Right atrium auricular region (tissue), 2 donors: ENCODE measurements at regions not wholly inside any gene's neighbourhood (a gene's known extent, or its start where the extent isn't known, plus 50 kb on each side); places are given as distances from the start of the nearest gene placed in this dataset.
"Not testable (repeated sequence)": the region's sequence is repeated elsewhere in the genome, so short reads cannot be mapped to it uniquely, and the experiment has no call there.

Experiments used
- DNase-seq: peaks from one replicate; pipeline ENCODE4 v3.0.0-alpha.2; 2019; ENCODE audit warnings: low spot score
- H3K27ac ChIP-seq, 2 donors: fragments of 200-600 bp; sonication (generic); 1 replicate in 1 of 2; 2 replicates in 1 of 2; pipeline ENCODE4 v1.5.1; 2016 to 2019
- H3K27me3 ChIP-seq, 2 donors: fragments of 200-600 bp; sonication (generic); one replicate each; pipeline versions ENCODE4 v1.5.1 to v1.6.0; 2017 to 2019
- H3K36me3 ChIP-seq: fragments of 200-600 bp; sonication (generic); one replicate; pipeline ENCODE4 v1.5.1; 2016
- H3K4me1 ChIP-seq, 2 donors: fragments of 200-600 bp; sonication (generic); one replicate each; pipeline versions ENCODE4 v1.5.1 to v1.6.0; 2017 to 2019
- H3K4me3 ChIP-seq, 2 donors: fragments of 200-600 bp; sonication (generic); 1 replicate in 1 of 2; 2 replicates in 1 of 2; pipeline ENCODE4 v1.5.1; 2017 to 2019; ENCODE audit warnings: mild to moderate bottlenecking in 1 of 2, moderate library complexity in 1 of 2
- H3K9me3 ChIP-seq, 2 donors: fragments of 200-600 bp; sonication (generic); one replicate each; pipeline ENCODE4 v1.5.1; 2019
- TF ChIP-seq, protein P1 (sequence below), 2 donors: fragments of 200-600 bp; sonication (generic); IDR thresholded peaks; one replicate each; pipeline ENCODE4 v1.5.1; 2019; ENCODE audit warnings: antibody characterized with exemption in 2 of 2

DNA sequence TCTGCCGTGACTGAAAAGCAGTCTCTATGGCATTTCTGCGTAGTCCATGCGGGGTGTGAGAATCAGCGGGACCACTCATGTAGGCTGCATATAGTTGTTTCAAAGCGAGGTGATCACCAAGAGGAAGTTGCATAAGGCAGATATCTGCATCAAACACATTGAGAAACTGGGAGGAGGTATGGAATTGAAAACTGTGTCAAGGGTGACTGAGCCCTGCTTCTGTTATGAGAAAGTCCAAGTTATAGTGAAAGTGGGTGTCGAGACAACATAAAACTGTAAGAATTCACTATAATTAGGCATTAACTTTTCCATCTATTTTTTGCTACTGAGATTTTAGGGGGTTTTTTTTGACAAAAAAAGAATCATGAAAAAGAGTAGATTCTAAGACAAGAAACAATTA lies 109.3 kb downstream of the ZIC1 start:
- no peak overlapping the region for H3K27ac ChIP-seq
- TF ChIP-seq, protein P1, sequence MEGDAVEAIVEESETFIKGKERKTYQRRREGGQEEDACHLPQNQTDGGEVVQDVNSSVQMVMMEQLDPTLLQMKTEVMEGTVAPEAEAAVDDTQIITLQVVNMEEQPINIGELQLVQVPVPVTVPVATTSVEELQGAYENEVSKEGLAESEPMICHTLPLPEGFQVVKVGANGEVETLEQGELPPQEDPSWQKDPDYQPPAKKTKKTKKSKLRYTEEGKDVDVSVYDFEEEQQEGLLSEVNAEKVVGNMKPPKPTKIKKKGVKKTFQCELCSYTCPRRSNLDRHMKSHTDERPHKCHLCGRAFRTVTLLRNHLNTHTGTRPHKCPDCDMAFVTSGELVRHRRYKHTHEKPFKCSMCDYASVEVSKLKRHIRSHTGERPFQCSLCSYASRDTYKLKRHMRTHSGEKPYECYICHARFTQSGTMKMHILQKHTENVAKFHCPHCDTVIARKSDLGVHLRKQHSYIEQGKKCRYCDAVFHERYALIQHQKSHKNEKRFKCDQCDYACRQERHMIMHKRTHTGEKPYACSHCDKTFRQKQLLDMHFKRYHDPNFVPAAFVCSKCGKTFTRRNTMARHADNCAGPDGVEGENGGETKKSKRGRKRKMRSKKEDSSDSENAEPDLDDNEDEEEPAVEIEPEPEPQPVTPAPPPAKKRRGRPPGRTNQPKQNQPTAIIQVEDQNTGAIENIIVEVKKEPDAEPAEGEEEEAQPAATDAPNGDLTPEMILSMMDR (IDR thresholded peaks at IDR 0.05) = no peak
- H3K4me3 ChIP-seq = no peak overlapping the region
- no peaks in the 10 kb centered on the region for H3K36me3 ChIP-seq
- H3K4me1 ChIP-seq = no peaks in the 10 kb centered on the region
- no peak for DNase-seq
- no peaks in the 10 kb centered on the region for H3K27me3 ChIP-seq
- no peaks in the 10 kb centered on the region for H3K9me3 ChIP-seq

DNA sequence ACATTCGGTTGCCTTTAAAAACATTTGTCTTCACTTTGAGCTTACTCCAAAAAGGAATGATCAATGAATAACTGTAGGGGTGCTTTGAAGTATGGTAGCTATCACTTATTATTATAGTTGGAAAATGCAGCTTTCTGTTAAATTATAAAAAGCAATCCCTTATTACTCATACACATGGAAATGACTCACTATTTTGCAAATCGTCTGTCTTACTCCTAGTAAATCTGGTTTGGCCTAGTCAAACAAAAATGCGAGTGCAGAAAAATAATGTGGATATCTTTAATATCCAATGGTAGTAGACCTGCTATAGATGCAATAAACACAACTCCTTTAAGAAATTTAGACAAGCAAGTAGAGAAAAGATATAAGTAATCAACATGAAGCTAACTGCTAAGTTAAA lies 112.5 kb downstream of the ZIC1 start:
- TF ChIP-seq, protein P1 (IDR thresholded peaks at IDR 0.05) = no peak
- H3K9me3 ChIP-seq = peaks cover 0 to 4% of the 10 kb centered on the region in 2 donors
- DNase-seq = no peak
- H3K4me3 ChIP-seq = no peak overlapping the region
- no peaks in the 10 kb centered on the region for H3K27me3 ChIP-seq
- H3K4me1 ChIP-seq = no peaks in the 10 kb centered on the region
- no peaks in the 10 kb centered on the region for H3K36me3 ChIP-seq
- H3K27ac ChIP-seq = no peak overlapping the region

DNA sequence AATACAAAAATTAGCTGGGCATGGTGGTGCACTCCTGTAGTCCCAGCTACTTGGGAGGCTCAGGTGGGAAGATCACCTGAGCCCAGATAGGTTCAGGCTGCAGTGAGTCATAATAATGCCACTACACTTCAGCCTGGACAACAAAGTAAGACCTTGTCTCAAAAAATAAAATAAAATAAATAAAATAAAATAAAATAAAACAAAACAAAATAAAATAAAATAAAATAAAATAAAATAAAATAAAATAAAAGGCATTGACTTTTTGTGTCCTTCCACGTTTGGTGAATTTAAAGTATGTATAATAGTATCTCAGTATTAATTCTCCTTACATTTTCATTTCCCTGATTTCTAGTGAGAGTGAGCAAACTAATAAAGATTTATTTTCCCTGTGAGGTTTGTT lies 113.6 kb downstream of the ZIC1 start:
- H3K4me1 ChIP-seq, DNase-seq, H3K4me3 ChIP-seq, H3K27ac ChIP-seq, H3K36me3 ChIP-seq, H3K27me3 ChIP-seq: not testable (repeated sequence)
- H3K9me3 ChIP-seq = peaks cover 0 to 14% of the 10 kb centered on the region in 2 donors

DNA sequence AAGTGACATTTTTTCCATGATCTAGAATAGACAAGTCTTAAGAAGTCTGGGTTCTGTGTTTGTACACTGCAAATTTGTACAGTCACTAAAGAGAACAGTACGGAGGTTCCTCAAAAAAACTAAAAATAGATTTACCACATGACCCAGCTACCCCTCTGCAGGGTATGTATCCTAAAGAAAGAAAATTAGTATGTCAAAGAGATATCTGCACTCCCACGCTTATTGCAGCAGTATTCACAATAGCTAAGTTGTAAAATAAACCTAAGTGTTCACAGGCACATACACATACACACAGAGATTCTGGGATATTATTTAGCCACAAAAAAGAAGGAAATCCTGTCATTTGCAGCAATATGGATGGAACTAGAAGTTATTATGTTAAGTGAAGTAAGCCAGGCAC lies 120.4 kb downstream of the ZIC1 start:
- no peak for DNase-seq
- Histone ChIP-seq H3K36me3 (no peaks in the 10 kb centered on the region), H3K4me1 (no peaks in the 10 kb centered on the region), H3K27me3 (no peaks in the 10 kb centered on the region), H3K27ac (no peak overlapping the region), H3K4me3 (no peak overlapping the region), H3K9me3 (peaks cover 0 to 16% of the 10 kb centered on the region in 2 donors)
- TF ChIP-seq, protein P1 (IDR thresholded peaks at IDR 0.05) = no peak

DNA sequence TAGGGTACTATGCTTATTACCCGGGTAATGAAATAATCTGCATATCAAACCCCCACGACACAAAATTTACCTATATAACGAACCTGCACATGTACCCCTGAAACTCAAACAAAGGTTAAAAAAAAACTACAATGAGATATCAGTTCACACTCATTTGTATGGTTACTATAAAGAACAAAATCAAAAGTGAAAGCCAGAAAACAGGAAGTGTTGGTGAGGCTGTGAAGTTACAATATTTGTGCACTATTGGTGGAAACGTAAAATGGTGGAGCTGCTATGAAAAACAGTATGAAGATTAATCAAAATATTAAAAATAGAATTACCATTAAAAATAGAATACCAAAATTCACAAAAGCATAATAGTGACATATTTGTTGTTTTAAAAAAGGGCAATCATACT lies 128.9 kb downstream of the ZIC1 start:
- H3K27ac ChIP-seq = no peak overlapping the region
- H3K27me3 ChIP-seq = no peaks in the 10 kb centered on the region
- no peak overlapping the region for H3K4me3 ChIP-seq
- H3K36me3 ChIP-seq = no peaks in the 10 kb centered on the region
- DNase-seq = no peak
- TF ChIP-seq, protein P1 (IDR thresholded peaks at IDR 0.05) = no peak
- no peaks in the 10 kb centered on the region for H3K4me1 ChIP-seq
- peaks cover 0 to 26% of the 10 kb centered on the region in 2 donors for H3K9me3 ChIP-seq

DNA sequence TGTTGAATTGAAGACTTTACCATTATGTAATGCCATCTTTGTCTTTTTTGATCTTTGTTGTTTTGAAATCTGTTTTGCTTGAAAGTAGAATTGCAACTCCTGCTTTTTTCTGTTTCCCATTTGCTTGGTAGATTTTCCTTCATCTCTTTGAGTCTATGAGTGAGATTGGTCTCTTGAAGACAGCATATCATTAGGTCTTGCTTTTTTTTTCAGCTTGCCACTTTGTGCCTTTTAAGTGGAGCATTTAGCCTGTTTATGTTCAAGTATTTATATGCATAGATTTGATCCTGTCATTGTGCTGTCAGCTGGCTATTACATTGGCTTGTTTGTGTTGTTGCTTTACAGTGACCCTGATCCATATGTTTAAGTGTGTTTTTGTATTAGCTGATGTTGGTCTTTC lies 131.8 kb downstream of the ZIC1 start:
- H3K4me1 ChIP-seq = no peaks in the 10 kb centered on the region
- H3K36me3 ChIP-seq = no peaks in the 10 kb centered on the region
- peaks cover 0 to 26% of the 10 kb centered on the region in 2 donors for H3K9me3 ChIP-seq
- H3K27ac ChIP-seq = no peak overlapping the region
- TF ChIP-seq, protein P1 (IDR thresholded peaks at IDR 0.05) = no peak
- DNase-seq = no peak
- no peaks in the 10 kb centered on the region for H3K27me3 ChIP-seq
- no peak overlapping the region for H3K4me3 ChIP-seq
